Midbrain (tissue), 1 donor: ENCODE measurements at regions not wholly inside any gene's neighbourhood (a gene's known extent, or its start where the extent isn't known, plus 50 kb on each side); places are given as distances from the start of the nearest gene placed in this dataset.
"Not testable (repeated sequence)": the region's sequence is repeated elsewhere in the genome, so short reads cannot be mapped to it uniquely, and the experiment has no call there.

Source experiments
- DNase-seq: peaks from one replicate; lab custom pipeline; 2025; lab: John Stamatoyannopoulos, UW

DNA sequence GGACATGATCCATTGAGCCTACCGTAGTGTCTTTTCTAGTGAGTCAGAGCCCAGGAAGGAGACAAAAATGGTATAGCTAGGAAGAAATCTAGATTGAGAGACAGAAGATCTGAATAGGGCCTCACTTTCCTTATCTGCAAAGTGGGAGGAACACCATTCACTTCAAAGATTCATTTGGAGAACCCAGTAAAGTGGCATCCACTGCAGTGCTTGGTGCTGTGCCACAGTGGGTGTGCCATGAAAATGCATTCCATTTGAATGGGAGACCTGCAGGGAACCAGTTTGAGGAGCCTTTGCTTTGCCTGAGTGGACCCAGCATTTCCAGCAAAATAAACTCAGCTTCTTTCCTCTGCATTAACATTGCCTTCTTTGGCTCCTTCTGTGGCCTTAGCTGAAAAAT, 470.5 kb upstream of the CADM1 start:
- no peak for DNase-seq

DNA sequence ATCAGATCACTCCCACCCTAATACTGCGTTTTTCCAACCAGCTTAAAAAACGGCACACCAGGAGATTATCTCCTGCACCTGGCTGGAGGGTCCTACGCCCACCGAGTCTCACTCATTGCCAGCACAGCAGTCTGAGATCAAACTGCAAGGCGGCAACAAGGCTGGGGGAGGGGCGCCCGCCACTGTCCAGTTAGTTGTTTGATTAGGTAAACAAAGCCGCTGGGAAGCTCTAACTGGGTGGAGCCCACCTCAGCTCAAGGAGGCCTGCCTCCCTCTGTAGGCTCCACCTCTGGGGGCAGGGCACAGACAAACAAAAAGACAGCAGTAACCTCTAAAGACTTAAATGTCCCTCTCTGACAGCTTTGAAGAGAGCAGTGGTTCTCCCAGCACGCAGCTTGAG, 463.0 kb upstream of the CADM1 start:
- not testable (repeated sequence) for DNase-seq

- DNase-seq = no peak
Measured at GRCh38 chr11:115965767-115966504, 461.7 kb upstream of the CADM1 start.

DNA sequence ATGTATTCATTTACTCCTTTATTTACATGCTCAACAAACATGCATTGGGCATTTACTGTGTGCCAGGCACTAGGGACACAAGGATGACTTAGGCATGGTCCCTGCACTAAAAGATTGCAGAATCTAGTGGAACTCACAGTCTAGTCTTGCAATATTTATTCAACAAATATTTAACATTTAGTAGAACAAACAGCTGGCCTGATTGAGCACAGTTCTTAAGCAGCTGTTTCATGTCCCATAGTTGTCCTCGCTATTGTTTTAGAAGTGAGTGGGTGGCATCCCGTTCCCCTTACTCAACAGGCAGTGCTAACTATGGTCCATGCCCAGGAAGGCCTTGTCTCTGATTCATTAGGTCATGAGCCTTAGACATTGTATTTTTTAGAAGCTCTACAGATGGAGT, 459.9 kb upstream of the CADM1 start:
- no peak for DNase-seq

GRCh38 chr11:115963156-115963555, 458.9 kb upstream of the CADM1 start:
- no peak for DNase-seq

DNA sequence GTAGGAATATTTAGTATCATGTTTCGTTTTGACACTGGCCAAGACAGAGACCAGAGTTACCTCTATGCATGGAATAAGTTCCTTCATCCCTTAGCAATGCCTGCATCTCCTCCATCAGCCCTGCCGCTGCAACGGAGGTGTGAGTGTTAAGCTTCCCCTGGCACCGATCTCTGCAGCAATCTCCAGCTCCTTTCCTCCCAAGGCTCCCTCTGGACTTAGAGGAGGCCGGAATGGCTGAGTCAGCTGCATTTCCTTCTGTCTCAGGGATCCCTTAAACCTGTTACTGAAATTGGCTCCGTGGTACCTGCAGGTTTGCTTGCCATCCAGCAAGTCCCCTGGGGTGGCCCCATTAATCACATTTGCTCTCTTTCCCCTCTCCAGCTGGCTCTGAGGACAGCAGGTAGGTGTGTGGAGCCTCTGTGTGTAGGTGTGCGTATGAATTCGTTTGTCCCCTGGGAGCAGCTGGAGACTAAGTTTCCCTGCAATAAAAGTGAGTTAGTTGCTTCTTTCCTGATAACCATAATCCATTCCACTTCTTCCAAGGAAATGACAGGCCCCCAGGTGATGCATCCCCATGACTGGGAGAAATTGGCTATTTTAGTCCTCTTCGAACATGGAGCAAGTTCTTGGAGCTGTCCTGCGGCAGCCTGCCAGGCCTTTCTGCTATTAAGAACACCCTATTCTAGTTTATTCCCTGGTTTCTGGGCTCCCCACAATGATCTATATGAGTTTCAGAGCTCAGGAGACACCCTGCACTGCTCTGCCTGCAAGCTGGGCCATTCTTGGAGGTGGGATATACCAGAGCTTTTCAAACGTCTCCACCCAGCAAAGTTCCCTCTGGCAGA, 457.2 kb upstream of the CADM1 start:
- DNase-seq = no peak

- no peak for DNase-seq
Measured at GRCh38 chr11:115959081-115959486, 454.9 kb upstream of the CADM1 start.

DNA sequence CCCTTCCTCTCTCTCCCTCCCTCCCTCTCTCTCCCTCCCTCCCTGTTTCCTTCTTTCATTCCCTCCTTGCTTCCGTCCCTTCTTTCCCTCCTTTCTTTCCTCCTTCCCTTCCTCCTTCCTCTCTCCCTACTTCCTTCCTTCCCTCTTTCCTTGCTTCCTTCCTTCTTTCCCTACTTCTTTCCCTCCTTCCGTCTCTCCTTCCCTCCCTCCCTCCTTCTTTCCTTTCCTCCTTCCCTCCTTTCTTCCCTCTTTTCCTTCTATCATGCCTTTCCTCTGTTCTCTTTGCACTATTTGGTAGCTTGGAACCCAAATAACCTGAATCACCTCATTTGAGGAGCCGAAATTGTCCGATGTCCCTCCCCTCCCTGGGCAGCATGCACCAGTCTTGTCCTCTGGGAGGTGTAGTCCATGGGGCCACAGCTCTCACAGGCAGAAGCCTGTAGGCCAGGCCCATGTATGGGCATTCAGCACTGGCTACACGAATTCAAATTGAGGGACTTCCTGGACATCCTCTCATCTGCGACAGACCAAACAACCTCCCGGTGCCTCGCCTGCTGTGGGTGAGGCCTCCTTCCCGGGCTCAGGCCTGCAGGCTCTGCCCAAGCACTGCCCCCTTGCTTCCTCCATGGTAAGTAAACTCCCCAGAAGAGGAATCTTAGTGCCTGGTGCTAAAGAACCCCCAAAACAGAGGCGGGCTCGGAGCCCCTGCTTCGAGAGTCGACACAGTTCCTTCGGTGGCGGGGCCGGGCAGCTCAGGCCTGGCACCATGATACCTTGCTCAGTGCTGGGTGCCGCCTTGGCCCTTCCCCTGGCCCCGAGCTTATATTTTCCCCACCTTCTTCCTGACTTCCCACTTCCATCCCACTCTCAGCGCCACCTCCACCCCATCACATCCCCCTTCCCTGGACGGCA, 454.1 kb upstream of the CADM1 start:
- no peak for DNase-seq

GRCh38 chr11:115955803-115956202, 451.6 kb upstream of the CADM1 start:
- no peak for DNase-seq

DNA sequence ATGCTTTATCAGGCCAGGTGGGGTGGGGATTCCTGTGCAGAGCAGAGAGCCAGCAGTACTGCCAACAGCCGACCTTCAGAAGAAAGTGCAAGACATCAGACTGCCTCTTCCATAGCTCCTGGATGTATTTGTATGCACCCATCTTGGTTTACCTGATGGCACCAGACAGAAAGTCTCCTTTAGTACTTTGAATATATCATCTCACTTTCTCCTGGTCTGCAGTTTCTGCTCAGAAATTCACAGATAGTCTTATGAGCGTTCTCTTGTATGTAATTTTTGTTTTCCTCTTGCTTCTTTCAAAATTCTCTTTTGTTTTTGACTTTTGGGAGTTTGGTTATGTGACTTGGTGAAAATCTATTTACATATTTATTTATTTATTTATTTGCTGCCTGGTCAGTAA, 446.4 kb upstream of the CADM1 start:
- no peak for DNase-seq

GRCh38 chr11:115944596-115944995, 440.4 kb upstream of the CADM1 start:
- no peak for DNase-seq

- no peak for DNase-seq
Measured at GRCh38 chr11:115942011-115942410, 437.8 kb upstream of the CADM1 start.

GRCh38 chr11:115941481-115941993, 437.3 kb upstream of the CADM1 start:
- no peak for DNase-seq

DNA sequence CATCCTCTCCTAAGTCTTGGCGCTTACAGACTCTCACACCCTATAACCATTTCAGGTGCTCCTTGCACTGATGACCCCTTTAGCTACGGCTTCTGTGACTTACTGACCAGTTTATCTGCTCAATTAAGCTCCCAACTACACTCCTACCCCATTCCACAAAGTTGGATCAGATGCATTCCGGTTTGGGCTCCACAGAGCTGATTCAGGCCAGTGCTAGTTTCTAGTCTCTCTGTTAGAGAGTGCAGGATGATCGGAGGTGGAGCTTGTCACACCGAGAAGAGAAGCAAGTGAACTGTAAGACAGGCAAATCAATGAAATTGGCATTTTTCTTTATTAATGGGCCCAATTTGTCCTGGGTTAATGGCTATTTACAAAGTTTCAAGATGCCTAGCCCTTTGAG, 436.8 kb upstream of the CADM1 start:
- no peak for DNase-seq

GRCh38 chr11:115939731-115940421, 435.7 kb upstream of the CADM1 start:
- DNase-seq = no peak

GRCh38 chr11:115939104-115939730, 435.0 kb upstream of the CADM1 start:
- DNase-seq = no peak

DNA sequence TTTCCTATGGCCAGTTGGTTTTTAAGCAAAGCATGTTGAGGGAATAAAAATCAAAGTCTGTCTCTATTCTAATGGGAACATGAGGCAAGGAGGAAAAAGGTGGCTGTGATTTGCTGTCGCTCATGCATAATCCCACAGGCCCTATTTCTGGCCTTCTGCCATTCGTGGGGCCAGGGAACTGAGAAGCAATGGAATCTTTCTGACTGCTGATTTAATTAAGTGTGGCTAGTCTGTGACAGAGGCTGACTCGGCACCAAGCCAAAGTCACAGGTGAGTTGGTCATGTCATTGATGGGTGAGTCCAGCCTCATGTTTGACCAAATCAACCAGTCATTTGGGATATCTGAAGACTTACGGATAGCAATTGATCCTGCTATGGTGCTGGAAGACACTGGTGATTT, 429.3 kb upstream of the CADM1 start:
- no peak for DNase-seq

- DNase-seq = no peak
Measured at GRCh38 chr11:115931548-115932083, 427.4 kb upstream of the CADM1 start.

DNA sequence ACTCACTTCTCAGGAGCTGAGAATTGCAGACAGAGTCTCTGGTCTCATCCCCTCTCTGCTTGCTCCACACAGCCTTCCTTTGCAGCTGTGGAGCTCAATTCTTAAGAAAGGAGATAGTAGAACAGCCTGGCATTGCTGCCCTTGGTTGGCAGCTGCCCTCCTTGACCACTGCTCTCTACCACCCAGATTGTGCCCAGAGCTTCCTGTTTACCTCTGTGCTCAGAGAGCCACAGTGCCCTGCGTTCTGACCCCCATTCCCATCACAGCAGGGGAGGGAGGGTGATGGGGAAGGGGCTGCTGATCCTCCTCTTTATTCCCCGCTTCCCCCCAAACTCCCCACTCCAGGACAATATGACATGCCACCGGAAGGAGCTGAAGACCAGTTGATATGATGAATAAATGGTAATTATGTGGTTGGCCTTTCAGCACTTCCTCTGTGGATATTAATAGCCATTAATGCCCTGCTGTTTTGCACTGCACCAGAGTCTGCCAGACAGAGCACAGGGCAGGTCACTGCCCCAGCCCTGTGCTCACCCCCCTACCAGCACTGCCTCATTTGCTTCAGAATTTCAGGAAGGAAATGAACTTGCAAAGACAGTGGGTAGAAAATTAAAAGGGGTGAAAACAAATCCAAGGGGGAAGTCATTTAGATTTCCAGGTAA, 426.8 kb upstream of the CADM1 start:
- DNase-seq = no peak

GRCh38 chr11:115930291-115930690, 426.1 kb upstream of the CADM1 start:
- peak; percentile 6 for DNase-seq
